ENCODE measurements at regions not wholly inside any gene's neighbourhood (a gene's known extent, or its start where the extent isn't known, plus 50 kb on each side); places are given as distances from the start of the nearest gene placed in this dataset.
"Not testable (repeated sequence)": the region's sequence is repeated elsewhere in the genome, so short reads cannot be mapped to it uniquely, and the experiment has no call there.

- intact Hi-C loops (cut with DNase I) = no loop called here
- H3K27me3 ChIP-seq = no peaks in the 10 kb centered on the region
- 62% methylated on average over 5 of the region's 6 CpGs for WGBS (ENCODE audit: insufficient coverage, low coverage, low lambda C conversion rate, missing lambda C conversion rate)
- H3K4me3 ChIP-seq = no peak overlapping the region
- TF ChIP-seq CTCF (IDR thresholded peaks at IDR 0.05) (no peak), POLR2A (IDR thresholded peaks at IDR 0.05) (no peak)
- H3K36me3 ChIP-seq = no peaks in the 10 kb centered on the region
- DNase-seq (no peak), ATAC-seq (no peak)
- no peak overlapping the region for H3K27ac ChIP-seq
- H3K4me1 ChIP-seq = no peaks in the 10 kb centered on the region
- H3K9me3 ChIP-seq = no peaks in the 10 kb centered on the region
These were observed 269.1 kb upstream of the ZFP42 start for GRCh38 chr4:187726485-187726884.

GRCh38 chr4:187732524-187732923, 263.0 kb upstream of the ZFP42 start:
- Histone ChIP-seq H3K4me1 (no peaks in the 10 kb centered on the region), H3K36me3 (no peaks in the 10 kb centered on the region), H3K27ac (no peak overlapping the region), H3K9me3 (no peaks in the 10 kb centered on the region), H3K4me3 (no peak overlapping the region), H3K27me3 (no peaks in the 10 kb centered on the region)
- no peak for ATAC-seq
- WGBS (ENCODE audit: insufficient coverage, low coverage, low lambda C conversion rate, missing lambda C conversion rate) = 54% methylated on average over 3 of the region's 3 CpGs
- intact Hi-C loops (cut with DNase I) = no loop called here
- DNase-seq = no peak
- TF ChIP-seq POLR2A (IDR thresholded peaks at IDR 0.05) (no peak), CTCF (IDR thresholded peaks at IDR 0.05) (no peak)

- intact Hi-C loops (cut with DNase I) = no loop called here
- no peaks in the 10 kb centered on the region for H3K27me3 ChIP-seq
- no peak overlapping the region for H3K27ac ChIP-seq
- H3K4me1 ChIP-seq = no peaks in the 10 kb centered on the region
- ATAC-seq = no peak
- no peak for DNase-seq
- no peak overlapping the region for H3K4me3 ChIP-seq
- TF ChIP-seq CTCF (IDR thresholded peaks at IDR 0.05) = no peak
- no peak for TF ChIP-seq POLR2A (IDR thresholded peaks at IDR 0.05)
- H3K9me3 ChIP-seq = peaks cover 0 to 9% (median 0%) of the 10 kb centered on the region in 4 donors
- 25% methylated on average over 1 of the region's 1 CpG for WGBS (ENCODE audit: insufficient coverage, low coverage, low lambda C conversion rate, missing lambda C conversion rate)
- no peaks in the 10 kb centered on the region for H3K36me3 ChIP-seq
These were observed 255.8 kb upstream of the ZFP42 start for GRCh38 chr4:187739771-187740170.

- no peak overlapping the region for H3K27ac ChIP-seq
- H3K4me1 ChIP-seq = no peaks in the 10 kb centered on the region
- TF ChIP-seq POLR2A (IDR thresholded peaks at IDR 0.05) (no peak), CTCF (IDR thresholded peaks at IDR 0.05) (no peak)
- no peaks in the 10 kb centered on the region for H3K27me3 ChIP-seq
- H3K4me3 ChIP-seq = no peak overlapping the region
- no peak for ATAC-seq
- intact Hi-C loops (cut with DNase I) = no loop called here
- H3K9me3 ChIP-seq = peaks cover 0 to 5% (median 0%) of the 10 kb centered on the region in 4 donors
- H3K36me3 ChIP-seq = no peaks in the 10 kb centered on the region
- WGBS (ENCODE audit: insufficient coverage, low coverage, low lambda C conversion rate, missing lambda C conversion rate) = 72% methylated on average over 9 of the region's 10 CpGs
- DNase-seq = no peak
These were observed 250.7 kb upstream of the ZFP42 start for GRCh38 chr4:187744911-187745310.

- intact Hi-C loops (cut with DNase I) = not testable (repeated sequence)
- 63% methylated on average over 1 of the region's 1 CpG for WGBS (ENCODE audit: insufficient coverage, low coverage, low lambda C conversion rate, missing lambda C conversion rate)
These were observed 244.9 kb upstream of the ZFP42 start for GRCh38 chr4:187750652-187751051.

More at GRCh38 chr4:187750652-187751051, 244.9 kb upstream of the ZFP42 start:
- not testable (repeated sequence) for ATAC-seq, H3K27ac ChIP-seq, H3K27me3 ChIP-seq, H3K9me3 ChIP-seq, H3K4me1 ChIP-seq, DNase-seq, H3K36me3 ChIP-seq, H3K4me3 ChIP-seq
